ENCODE measurements at regions not wholly inside any gene's neighbourhood (a gene's known extent, or its start where the extent isn't known, plus 50 kb on each side); places are given as distances from the start of the nearest gene placed in this dataset.

- TF ChIP-seq POLR2A (IDR thresholded peaks at IDR 0.05) = no peak
- TF ChIP-seq, protein P1, sequence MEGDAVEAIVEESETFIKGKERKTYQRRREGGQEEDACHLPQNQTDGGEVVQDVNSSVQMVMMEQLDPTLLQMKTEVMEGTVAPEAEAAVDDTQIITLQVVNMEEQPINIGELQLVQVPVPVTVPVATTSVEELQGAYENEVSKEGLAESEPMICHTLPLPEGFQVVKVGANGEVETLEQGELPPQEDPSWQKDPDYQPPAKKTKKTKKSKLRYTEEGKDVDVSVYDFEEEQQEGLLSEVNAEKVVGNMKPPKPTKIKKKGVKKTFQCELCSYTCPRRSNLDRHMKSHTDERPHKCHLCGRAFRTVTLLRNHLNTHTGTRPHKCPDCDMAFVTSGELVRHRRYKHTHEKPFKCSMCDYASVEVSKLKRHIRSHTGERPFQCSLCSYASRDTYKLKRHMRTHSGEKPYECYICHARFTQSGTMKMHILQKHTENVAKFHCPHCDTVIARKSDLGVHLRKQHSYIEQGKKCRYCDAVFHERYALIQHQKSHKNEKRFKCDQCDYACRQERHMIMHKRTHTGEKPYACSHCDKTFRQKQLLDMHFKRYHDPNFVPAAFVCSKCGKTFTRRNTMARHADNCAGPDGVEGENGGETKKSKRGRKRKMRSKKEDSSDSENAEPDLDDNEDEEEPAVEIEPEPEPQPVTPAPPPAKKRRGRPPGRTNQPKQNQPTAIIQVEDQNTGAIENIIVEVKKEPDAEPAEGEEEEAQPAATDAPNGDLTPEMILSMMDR (IDR thresholded peaks at IDR 0.05) = no peak
These were observed 184.0 kb upstream of the GALNTL6 start for GRCh38 chr4:171629182-171629581.

Data from body of pancreas (tissue), 4 donors.